Neural progenitor cell (in vitro differentiated cells): ENCODE measurements at regions not wholly inside any gene's neighbourhood (a gene's known extent, or its start where the extent isn't known, plus 50 kb on each side); places are given as distances from the start of the nearest gene placed in this dataset.

Source experiments
- EZH2 ChIP-seq: fragments of 200-600 bp; sonication (generic); IDR thresholded peaks from 2 replicates; pipeline ENCODE4 v1.6.1; 2017; ENCODE audit warnings: antibody characterized with exemption, mild to moderate bottlenecking, moderate library complexity
- EZH2phosphoT487 ChIP-seq: fragments of 200-600 bp; sonication (generic); IDR thresholded peaks from 2 replicates; pipeline ENCODE4 v1.6.1; 2017; ENCODE audit warnings: antibody characterized with exemption
- TF ChIP-seq, protein P1 (sequence below): fragments of 200-600 bp; sonication (generic); IDR thresholded peaks from 2 replicates; pipeline ENCODE4 v1.5.1; 2017; ENCODE audit warnings: antibody characterized with exemption, mild to moderate bottlenecking

GRCh38 chr7:156194813-156195212 lies 382.6 kb upstream of the SHH start:
- TF ChIP-seq, protein P1, sequence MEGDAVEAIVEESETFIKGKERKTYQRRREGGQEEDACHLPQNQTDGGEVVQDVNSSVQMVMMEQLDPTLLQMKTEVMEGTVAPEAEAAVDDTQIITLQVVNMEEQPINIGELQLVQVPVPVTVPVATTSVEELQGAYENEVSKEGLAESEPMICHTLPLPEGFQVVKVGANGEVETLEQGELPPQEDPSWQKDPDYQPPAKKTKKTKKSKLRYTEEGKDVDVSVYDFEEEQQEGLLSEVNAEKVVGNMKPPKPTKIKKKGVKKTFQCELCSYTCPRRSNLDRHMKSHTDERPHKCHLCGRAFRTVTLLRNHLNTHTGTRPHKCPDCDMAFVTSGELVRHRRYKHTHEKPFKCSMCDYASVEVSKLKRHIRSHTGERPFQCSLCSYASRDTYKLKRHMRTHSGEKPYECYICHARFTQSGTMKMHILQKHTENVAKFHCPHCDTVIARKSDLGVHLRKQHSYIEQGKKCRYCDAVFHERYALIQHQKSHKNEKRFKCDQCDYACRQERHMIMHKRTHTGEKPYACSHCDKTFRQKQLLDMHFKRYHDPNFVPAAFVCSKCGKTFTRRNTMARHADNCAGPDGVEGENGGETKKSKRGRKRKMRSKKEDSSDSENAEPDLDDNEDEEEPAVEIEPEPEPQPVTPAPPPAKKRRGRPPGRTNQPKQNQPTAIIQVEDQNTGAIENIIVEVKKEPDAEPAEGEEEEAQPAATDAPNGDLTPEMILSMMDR, result no peak
- no peak for TF ChIP-seq EZH2
- no peak for TF ChIP-seq EZH2phosphoT487
